ENCODE measurements at regions not wholly inside any gene's neighbourhood (a gene's known extent, or its start where the extent isn't known, plus 50 kb on each side); places are given as distances from the start of the nearest gene placed in this dataset.

- TF ChIP-seq EP300 (IDR thresholded peaks at IDR 0.05; ENCODE audit: borderline replicate concordance) = no peak
- TF ChIP-seq YY1 (IDR thresholded peaks at IDR 0.05; ENCODE audit: low read depth) = no peak
- no peak for TF ChIP-seq CEBPB (IDR thresholded peaks at IDR 0.05)
- TF ChIP-seq USF1 (IDR thresholded peaks at IDR 0.05) = no peak
- no peak for TF ChIP-seq EGR1 (IDR thresholded peaks at IDR 0.05)
- no peak for TF ChIP-seq RAD21 (IDR thresholded peaks at IDR 0.05; ENCODE audit: low read depth)
- no peak for TF ChIP-seq ZBTB7A (IDR thresholded peaks at IDR 0.05; ENCODE audit: low read depth)
- TF ChIP-seq CREB1 (IDR thresholded peaks at IDR 0.05; ENCODE audit: low read depth) = no peak
- TF ChIP-seq FOXM1 (IDR thresholded peaks at IDR 0.05; ENCODE audit: borderline replicate concordance, low read depth) = no peak
These were observed 352.3 kb upstream of the OR4E1 start for GRCh38 chr14:22025879-22026278.
